Activated CD8-positive, alpha-beta memory T cell treated with anti-CD3 and anti-CD28 coated beads, Interleukin-2, amount 50 U/mL, for 24 hours (primary cell): ENCODE measurements at regions not wholly inside any gene's neighbourhood (a gene's known extent, or its start where the extent isn't known, plus 50 kb on each side); places are given as distances from the start of the nearest gene placed in this dataset.

Experiments
- DNase-seq: peaks from one replicate; pipeline ENCODE4 v3.0.0-alpha.2; 2020; ENCODE audit errors: extremely low read depth

DNA sequence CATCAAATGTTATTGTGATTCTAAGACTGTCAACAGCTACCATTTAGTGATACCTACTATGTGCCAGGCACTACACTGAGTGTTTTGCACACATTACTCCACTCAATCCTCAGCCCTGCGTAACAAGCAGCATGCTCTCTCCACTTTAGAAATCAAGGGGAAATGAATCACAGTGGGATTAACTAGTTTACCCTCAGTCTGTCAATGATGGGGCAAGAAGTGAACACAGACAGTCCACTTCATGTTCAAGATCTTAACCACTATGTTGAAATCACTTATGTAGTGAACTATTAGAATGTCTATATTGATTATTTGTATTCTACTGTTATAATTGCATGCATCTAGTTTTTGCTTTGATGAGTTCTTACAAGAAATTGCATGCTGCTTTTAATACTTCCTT, 165.3 kb downstream of the LTN1 start:
- no peak for DNase-seq

DNA sequence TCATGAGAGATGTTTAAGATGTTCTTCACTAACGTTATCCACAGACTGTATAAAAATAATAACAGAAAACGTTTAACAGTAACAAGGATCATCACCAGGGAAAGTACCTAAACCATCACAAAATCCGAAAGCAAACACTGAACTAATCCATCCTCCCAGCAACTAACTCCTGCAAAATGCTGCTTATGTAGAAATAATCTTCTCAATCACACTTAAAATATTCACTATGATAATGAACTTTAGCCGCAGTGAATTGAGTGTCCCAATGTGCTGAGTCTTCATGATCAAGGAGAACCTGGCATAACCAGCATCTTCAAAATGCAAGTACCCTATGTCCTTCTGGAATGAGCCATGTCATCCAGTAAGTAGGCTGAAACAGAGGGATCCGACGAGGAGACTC, 166.1 kb downstream of the LTN1 start:
- no peak for DNase-seq

GRCh38 chr21:28826021-28826420, 166.7 kb downstream of the LTN1 start:
- DNase-seq = no peak

- no peak for DNase-seq
These were observed 169.2 kb downstream of the LTN1 start for GRCh38 chr21:28823429-28823828.

GRCh38 chr21:28822486-28823335, 170.0 kb downstream of the LTN1 start:
- DNase-seq = no peak

DNA sequence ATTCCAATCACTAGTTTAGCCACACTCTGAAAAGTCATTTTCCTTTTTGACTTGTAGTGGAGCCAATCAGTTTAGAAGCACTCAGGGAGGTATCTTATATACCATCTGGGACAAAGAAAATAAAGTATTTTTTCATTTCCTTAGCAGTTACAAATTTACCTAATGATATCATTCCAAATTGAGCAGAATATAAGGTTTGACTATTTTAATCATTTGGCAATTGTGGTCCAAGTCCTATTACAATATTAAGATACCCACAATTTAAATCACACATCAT, 170.6 kb downstream of the LTN1 start:
- DNase-seq = no peak

- no peak for DNase-seq
These were observed 171.2 kb downstream of the LTN1 start for GRCh38 chr21:28821276-28822122.

DNA sequence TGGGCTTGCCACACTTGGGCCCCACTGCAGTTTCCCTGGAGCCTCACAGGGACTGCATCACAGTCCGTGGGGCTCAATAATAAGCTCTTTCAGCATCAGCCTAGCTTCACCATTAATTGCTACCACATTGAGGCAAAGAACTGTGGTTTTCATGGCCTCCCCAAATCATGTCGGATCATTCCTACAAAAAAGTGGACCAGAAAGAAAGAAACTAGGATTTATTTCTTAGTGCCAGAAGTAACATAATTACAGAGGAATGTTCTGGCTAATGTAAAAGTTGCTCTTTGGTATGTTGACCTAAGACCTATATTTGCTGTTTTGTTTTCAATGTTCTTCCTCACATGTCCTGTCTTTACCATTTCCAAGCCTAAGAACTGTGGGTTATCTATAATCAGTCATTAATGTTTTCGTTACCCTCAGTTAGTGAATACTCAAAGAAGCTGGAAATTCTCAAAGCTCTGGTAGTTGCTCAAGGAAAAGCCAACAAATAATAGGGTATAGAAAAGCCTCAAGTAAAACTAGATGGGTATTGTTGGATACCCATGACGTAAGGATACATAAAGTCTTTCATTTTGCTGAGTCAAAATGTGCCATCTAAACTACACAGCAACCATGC, 173.9 kb downstream of the LTN1 start:
- DNase-seq = no peak

DNA sequence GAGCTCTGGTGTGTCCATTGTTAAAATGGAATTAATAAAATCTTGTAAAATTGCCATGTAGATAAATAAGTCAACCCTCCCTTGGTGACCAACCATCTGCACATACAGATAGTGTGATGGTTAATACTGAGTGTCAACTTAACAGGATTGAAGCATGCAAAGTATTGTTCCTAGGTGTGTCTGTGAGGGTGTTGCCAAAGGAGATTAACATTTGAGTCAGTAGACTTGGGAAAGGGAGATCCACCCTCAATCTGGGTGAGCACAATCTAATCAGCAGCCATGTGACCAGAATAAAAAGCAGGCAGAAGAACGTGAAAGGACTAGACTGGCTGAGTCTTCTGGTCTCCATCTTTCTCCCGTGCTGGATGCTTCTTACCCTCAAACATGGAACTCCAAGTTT, 174.8 kb downstream of the LTN1 start:
- DNase-seq = no peak

DNA sequence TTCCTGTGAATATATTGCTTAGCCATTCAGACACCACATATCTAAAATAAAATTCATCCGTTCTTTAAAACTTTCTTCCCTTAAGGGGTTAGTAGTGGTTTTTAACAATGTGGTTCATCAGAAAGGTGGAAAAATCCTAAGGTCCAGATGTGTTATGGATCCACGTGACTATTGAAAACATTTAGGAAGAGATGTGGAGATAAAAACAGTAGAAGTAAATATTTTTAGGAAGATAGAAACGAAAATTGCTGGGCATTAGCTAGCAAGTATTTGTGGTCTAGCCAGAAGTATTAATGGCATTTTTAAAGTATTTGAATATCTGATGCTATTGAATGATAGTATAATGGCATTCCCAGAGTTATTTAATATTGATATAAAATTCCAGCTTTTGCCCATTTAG, 180.8 kb downstream of the LTN1 start:
- DNase-seq = no peak

DNA sequence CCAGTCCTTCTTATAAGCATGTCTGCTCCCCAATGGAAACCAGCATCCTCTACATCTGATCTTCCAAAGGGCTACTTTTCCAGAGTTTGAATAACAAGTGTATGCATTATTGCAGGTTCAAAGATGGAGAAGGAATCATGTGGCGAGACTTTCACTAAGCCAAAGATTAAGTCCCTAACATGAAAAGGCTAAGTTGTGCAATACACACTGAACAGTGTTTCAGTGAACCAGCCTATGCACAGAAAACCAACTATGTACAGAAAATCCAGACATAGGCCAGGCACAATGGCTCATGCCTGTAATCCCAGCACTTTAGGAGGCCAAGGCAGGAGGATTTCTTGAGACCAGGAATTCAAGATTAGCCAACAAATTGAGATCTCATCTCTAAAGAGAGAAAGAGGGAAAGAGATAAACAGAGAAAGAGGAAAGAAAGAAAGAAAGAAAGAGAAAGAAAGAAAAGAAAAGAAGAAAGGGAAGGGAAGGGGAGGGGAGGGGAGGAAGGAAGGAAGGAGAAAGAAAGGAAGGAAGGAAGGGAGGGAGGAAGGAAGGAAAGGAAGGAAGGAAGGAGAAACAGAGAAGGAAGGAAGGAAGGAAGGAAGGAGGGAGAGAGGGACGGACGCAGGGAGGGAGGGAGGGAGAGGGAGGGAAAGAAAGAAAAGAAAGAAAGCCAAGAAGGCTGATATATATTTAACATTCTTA, 181.7 kb downstream of the LTN1 start:
- DNase-seq = no peak

DNA sequence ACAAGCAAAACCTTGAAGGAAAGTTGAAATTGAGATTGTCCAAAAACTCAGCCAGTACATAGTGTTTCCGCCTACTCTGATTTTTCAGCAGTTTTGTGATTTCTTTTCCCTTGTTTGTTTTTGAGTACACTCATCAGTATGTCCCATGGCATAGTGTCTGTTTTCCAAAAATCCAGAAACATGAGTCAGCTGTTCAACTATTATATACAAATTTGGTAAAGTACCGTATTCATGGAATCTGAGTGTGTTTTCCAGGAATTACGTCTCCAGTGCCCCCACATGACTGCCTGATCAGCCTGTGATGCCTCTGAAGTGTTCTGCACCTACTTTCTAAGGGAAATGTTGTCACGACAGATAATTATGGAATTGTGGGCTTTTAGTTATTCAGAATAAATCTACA, 186.8 kb downstream of the LTN1 start:
- DNase-seq = no peak

- DNase-seq = no peak
These were observed 188.5 kb downstream of the LTN1 start for GRCh38 chr21:28804089-28804670.

- DNase-seq = no peak
These were observed 190.8 kb downstream of the LTN1 start for GRCh38 chr21:28801906-28802305.

DNA sequence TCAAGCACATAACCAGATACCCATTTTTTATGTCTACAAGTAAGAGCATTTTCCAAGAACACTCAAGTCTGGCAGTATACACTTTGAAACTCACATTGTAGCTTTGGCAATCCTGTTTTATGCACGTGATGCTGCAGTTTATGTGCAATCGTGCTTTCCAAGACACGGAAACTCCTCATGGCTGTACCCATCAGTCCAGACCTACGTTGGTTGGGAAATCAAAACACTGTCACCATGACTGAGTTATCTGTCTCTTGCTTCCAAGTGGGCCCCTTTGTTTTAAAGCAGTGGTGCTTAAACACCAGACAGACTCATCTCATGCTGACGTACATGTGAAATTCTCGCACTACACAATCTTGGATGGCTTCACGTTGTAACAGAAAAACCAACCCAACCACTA, 192.8 kb downstream of the LTN1 start:
- no peak for DNase-seq

- no peak for DNase-seq
These were observed 193.9 kb downstream of the LTN1 start for GRCh38 chr21:28798798-28799197.

DNA sequence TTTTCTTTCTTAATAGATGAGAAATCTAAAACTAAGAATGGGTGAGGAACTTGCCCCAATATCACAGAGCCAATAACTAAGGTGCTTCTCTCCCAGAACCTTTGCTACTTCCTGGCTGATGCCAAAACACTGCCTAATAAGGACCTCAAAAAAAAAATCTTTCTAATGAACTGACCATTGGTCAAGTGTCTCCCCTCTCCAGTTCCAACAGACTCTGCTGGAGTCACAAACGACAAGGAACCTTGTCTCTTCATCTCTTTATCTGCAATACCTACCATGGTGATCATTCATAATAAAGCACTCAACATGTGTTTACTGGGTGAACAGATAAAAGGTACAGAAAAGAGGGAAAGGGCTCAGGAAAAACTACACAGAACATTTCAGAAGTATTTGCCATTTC, 197.4 kb downstream of the LTN1 start:
- DNase-seq = no peak

GRCh38 chr21:28794371-28794851, 198.3 kb downstream of the LTN1 start:
- no peak for DNase-seq

DNA sequence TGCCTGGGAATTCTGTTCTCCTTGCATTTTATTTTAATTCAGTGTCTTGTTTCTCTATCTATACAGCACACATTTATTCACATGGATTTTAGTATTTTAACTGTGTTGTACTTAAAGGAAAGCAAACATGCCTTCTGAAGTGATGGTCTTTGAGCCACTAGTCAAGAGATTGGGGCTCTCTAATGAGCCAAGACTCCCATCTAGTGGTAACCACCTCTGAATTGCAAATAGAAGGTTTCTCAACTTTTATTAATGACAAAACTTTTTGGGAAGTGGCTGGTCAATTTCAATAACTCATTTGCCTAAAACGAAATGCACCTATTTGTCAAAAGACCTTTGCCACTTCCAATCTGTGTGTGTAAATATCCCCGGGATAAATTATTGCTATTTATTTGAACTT, 199.6 kb downstream of the LTN1 start:
- no peak for DNase-seq

DNA sequence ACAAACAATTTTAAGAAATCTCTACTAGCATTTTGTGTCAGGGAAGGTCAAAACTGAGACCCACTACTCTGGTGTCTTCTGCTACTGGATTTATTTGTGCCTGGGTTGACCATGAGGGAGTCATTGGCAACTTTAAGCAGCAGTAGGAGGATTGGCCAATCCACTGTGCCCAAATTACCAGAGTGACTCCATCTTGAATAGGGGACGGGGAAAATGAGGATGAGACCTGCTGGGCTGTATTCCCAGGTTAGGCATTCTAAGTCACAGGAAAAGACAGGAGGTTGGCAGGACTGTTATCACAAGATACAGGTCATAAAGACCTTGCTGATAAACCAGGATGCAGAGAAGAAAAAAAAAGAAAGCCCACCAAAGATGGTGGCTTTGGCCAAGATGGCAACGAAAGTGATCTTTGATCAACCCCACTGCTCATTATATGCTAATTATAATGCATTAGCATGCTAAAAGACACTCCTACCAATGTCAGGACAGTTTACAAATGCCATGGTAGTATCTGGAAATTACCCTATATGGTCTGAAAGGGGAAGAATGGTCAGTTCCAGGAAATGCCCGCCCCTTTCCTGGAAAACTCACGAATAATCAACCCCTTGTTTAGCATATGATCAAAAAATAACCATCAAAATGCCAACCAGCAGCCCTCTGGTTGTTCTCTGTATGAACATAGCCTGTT, 200.9 kb downstream of the LTN1 start:
- no peak for DNase-seq

DNA sequence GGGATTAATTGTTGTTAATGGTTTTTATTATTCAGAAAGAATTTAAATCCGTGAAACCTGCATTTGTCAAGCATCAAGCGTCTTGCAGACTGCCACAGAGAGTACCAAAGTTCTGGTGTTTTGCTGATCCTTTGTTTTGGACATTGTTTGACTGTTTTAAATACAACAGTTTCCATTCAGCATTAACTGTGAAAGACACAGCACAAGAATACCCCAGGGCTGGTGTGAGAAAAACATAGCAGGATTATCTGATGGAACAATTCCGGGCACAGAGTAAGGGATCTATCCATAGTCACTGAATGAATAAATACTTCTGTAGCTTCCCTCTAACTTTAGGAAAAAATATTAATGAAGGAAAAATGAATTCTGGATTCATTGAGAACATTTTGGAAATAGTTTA, 202.3 kb downstream of the LTN1 start:
- DNase-seq = no peak
